22Rv1 (cell line): ENCODE measurements at regions not wholly inside any gene's neighbourhood (a gene's known extent, or its start where the extent isn't known, plus 50 kb on each side); places are given as distances from the start of the nearest gene placed in this dataset.

ENCODE experiments used
- ZFX ChIP-seq: fragments of 450-650 bp; IDR thresholded peaks from 2 replicates; pipeline ENCODE4 v1.6.1; 2017; ENCODE audit warnings: antibody characterized with exemption, borderline replicate concordance
- TF ChIP-seq, protein P1 (sequence below): fragments of 450-650 bp; IDR thresholded peaks from 2 replicates; pipeline ENCODE4 v1.5.1; 2017; ENCODE audit warnings: mild to moderate bottlenecking

- TF ChIP-seq, protein P1, sequence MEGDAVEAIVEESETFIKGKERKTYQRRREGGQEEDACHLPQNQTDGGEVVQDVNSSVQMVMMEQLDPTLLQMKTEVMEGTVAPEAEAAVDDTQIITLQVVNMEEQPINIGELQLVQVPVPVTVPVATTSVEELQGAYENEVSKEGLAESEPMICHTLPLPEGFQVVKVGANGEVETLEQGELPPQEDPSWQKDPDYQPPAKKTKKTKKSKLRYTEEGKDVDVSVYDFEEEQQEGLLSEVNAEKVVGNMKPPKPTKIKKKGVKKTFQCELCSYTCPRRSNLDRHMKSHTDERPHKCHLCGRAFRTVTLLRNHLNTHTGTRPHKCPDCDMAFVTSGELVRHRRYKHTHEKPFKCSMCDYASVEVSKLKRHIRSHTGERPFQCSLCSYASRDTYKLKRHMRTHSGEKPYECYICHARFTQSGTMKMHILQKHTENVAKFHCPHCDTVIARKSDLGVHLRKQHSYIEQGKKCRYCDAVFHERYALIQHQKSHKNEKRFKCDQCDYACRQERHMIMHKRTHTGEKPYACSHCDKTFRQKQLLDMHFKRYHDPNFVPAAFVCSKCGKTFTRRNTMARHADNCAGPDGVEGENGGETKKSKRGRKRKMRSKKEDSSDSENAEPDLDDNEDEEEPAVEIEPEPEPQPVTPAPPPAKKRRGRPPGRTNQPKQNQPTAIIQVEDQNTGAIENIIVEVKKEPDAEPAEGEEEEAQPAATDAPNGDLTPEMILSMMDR: no peak
- TF ChIP-seq ZFX: no peak
Observed at GRCh38 chr18:25724997-25725396, 365.4 kb downstream of the SS18 start.
